GM23338 (cell line): ENCODE measurements at regions not wholly inside any gene's neighbourhood (a gene's known extent, or its start where the extent isn't known, plus 50 kb on each side); places are given as distances from the start of the nearest gene placed in this dataset.

ENCODE experiments used
- ATAC-seq: fragments of 200-7000 bp; cut with Tn5 transposase; 3 replicates; pipeline ENCODE4 v1.9.1; 2020
- DNase-seq: peaks from one replicate; pipeline ENCODE4 v3.0.0-alpha.2; 2015; ENCODE audit warnings: low spot score
- H2AFZ ChIP-seq: fragments of 200-600 bp; sonication (generic); 2 replicates; pipeline ENCODE4 v1.8.0; 2016; ENCODE audit warnings: antibody characterized with exemption, mild to moderate bottlenecking, moderate library complexity
- H3F3A ChIP-seq: fragments of 200-600 bp; sonication (generic); replicated peaks from 2 replicates; pipeline ENCODE4 v1.8.0; 2017; ENCODE audit warnings: antibody characterized with exemption, mixed run types, low read depth
- H3K27ac ChIP-seq: fragments of 200-600 bp; sonication (generic); 2 replicates; pipeline ENCODE4 v1.6.1; 2016; ENCODE audit warnings: low read depth
- H3K27me3 ChIP-seq: fragments of 200-600 bp; sonication (generic); 2 replicates; pipeline ENCODE4 v1.8.0; 2016; ENCODE audit warnings: mild to moderate bottlenecking, mixed run types, moderate library complexity; ENCODE audit not compliant: insufficient read depth
- H3K36me3 ChIP-seq: fragments of 200-600 bp; sonication (generic); 2 replicates; pipeline ENCODE4 v1.8.0; 2016; ENCODE audit warnings: mild to moderate bottlenecking; ENCODE audit not compliant: insufficient read depth
- H3K4me1 ChIP-seq: fragments of 200-600 bp; sonication (generic); 2 replicates; pipeline ENCODE4 v1.8.0; 2016; ENCODE audit warnings: mild to moderate bottlenecking, moderate library complexity; ENCODE audit not compliant: insufficient read depth
- H3K4me2 ChIP-seq: fragments of 200-600 bp; sonication (generic); 2 replicates; pipeline ENCODE4 v1.7.1; 2017; ENCODE audit warnings: mixed run types
- H3K4me3 ChIP-seq: fragments of 200-600 bp; sonication (generic); 2 replicates; pipeline ENCODE4 v1.6.1; 2016; ENCODE audit warnings: mixed run types
- H3K79me2 ChIP-seq: fragments of 200-600 bp; sonication (generic); replicated peaks from 2 replicates; pipeline ENCODE4 v1.8.0; 2017; ENCODE audit warnings: mild to moderate bottlenecking; ENCODE audit not compliant: insufficient read depth
- H3K9me2 ChIP-seq: fragments of 200-600 bp; sonication (generic); 2 replicates; pipeline ENCODE4 v1.8.0; 2017; ENCODE audit not compliant: insufficient read depth
- H4K20me1 ChIP-seq: fragments of 200-600 bp; sonication (generic); replicated peaks from 2 replicates; pipeline ENCODE4 v1.8.0; 2017; ENCODE audit warnings: mild to moderate bottlenecking; ENCODE audit not compliant: insufficient read depth
- H3K27ac Mint-ChIP-seq: 2 replicates; pipeline ENCODE4 v1.8.0; 2020; ENCODE audit warnings: inconsistent platforms, mild to moderate bottlenecking, moderate library complexity, mixed read lengths
- H3K27me3 Mint-ChIP-seq: 3 replicates; pipeline ENCODE4 v1.8.0; 2022; ENCODE audit warnings: low read depth, mild to moderate bottlenecking, moderate library complexity, mixed read lengths, inconsistent platforms; ENCODE audit not compliant: insufficient read depth, poor library complexity
- H3K36me3 Mint-ChIP-seq: 3 replicates; pipeline ENCODE4 v1.8.0; 2021; ENCODE audit warnings: low read depth, mild to moderate bottlenecking, inconsistent platforms, moderate library complexity, mixed read lengths
- H3K4me1 Mint-ChIP-seq: 3 replicates; pipeline ENCODE4 v1.8.0; 2020; ENCODE audit warnings: mild to moderate bottlenecking, inconsistent platforms, mixed read lengths
- H3K4me3 Mint-ChIP-seq: 3 replicates; pipeline ENCODE4 v1.8.0; 2021; ENCODE audit warnings: moderate library complexity, mild to moderate bottlenecking, inconsistent platforms, mixed read lengths
- H3K9me3 Mint-ChIP-seq: 3 replicates; pipeline ENCODE4 v1.8.0; 2020; ENCODE audit warnings: moderate library complexity, mild to moderate bottlenecking, inconsistent platforms, mixed read lengths
- CREB1 ChIP-seq: fragments of 250-450 bp; sonication (Bioruptor Pico); IDR thresholded peaks from 2 replicates; pipeline ENCODE4 v1.5.0; 2020; ENCODE audit warnings: low read depth, mild to moderate bottlenecking, moderate library complexity
- EZH2 ChIP-seq: fragments of 200-600 bp; sonication (generic); IDR thresholded peaks from one replicate; pipeline ENCODE4 v1.8.0; 2017; ENCODE audit warnings: antibody characterized with exemption, mild to moderate bottlenecking, low read depth; ENCODE audit not compliant: unreplicated experiment
- EZH2phosphoT487 ChIP-seq: fragments of 200-600 bp; sonication (generic); IDR thresholded peaks from one replicate; pipeline ENCODE4 v1.8.1; 2018; ENCODE audit warnings: antibody characterized with exemption; ENCODE audit not compliant: unreplicated experiment
- JUNB ChIP-seq: IDR thresholded peaks from one replicate; pipeline ENCODE4 v1.6.1; 2016; ENCODE audit warnings: antibody characterized with exemption; ENCODE audit not compliant: unreplicated experiment
- NANOG ChIP-seq: IDR thresholded peaks from 2 replicates; pipeline ENCODE4 v1.6.1; 2016; ENCODE audit warnings: antibody characterized with exemption, borderline replicate concordance
- POLR2AphosphoS5 ChIP-seq: IDR thresholded peaks from 2 replicates; pipeline ENCODE4 v1.6.1; 2016; ENCODE audit warnings: antibody characterized with exemption, low read depth
- STAT1 ChIP-seq: IDR thresholded peaks from one replicate; pipeline ENCODE4 v1.6.1; 2016; ENCODE audit warnings: antibody characterized with exemption; ENCODE audit not compliant: unreplicated experiment
- ZNF114 ChIP-seq: fragments of 250-450 bp; sonication (Bioruptor Pico); IDR thresholded peaks from 2 replicates; pipeline ENCODE4 v1.5.0; 2020; ENCODE audit warnings: mild to moderate bottlenecking, moderate library complexity
- TF ChIP-seq, protein P1 (sequence below): fragments of 250-450 bp; sonication (Bioruptor Pico); IDR thresholded peaks from 2 replicates; pipeline ENCODE4 v1.5.0; 2020; ENCODE audit warnings: mild to moderate bottlenecking, moderate library complexity

DNA sequence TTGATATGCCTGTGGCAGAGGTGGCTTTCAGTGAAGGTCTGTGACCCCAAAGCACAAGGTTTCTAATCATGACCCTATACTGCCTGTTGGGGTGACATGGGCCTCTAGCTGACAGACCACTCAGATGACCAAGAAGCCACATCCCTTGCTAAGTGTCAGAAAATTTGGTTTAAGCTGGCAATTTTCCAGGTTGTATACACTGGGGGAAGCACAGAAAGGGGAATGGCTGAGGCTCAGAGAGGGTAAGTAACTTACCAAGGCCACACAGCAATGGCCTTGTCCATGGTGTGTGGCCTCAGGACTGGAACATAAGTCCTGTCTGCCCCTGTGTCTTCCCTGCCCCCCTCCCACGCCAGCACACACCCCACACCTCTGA, 66.9 kb upstream of the PRDM11 start:
- Mint-ChIP-seq H3K9me3 (0 out of 3 replicates have a peak, but pooled peaks cover 7% of the 10 kb centered on the region), H3K27ac (no peak overlapping the region), H3K27me3 (peaks cover 6% of the 10 kb centered on the region), H3K36me3 (no peaks in the 10 kb centered on the region), H3K4me3 (no peak overlapping the region), H3K4me1 (peaks cover 37% of the 10 kb centered on the region)
- Histone ChIP-seq H4K20me1 (no peaks in the 10 kb centered on the region), H3K9me2 (0 out of 2 replicates have a peak, but pooled peaks cover 4% of the 10 kb centered on the region), H3K79me2 (no peaks in the 10 kb centered on the region), H3K36me3 (no peaks in the 10 kb centered on the region), H3K27ac (no peak overlapping the region), H3K27me3 (no peaks in the 10 kb centered on the region), H3K4me1 (peaks cover 20% of the 10 kb centered on the region), H2AFZ (no peak overlapping the region), H3F3A (peaks cover 6% of the 10 kb centered on the region), H3K4me3 (no peak overlapping the region), H3K4me2 (no peak overlapping the region)
- no peak for DNase-seq
- no peak for ATAC-seq
- TF ChIP-seq POLR2AphosphoS5 (no peak), NANOG (no peak), JUNB (no peak), STAT1 (no peak), EZH2phosphoT487 (no peak), ZNF114 (no peak), CREB1 (no peak), EZH2 (no peak)
- TF ChIP-seq, protein P1, sequence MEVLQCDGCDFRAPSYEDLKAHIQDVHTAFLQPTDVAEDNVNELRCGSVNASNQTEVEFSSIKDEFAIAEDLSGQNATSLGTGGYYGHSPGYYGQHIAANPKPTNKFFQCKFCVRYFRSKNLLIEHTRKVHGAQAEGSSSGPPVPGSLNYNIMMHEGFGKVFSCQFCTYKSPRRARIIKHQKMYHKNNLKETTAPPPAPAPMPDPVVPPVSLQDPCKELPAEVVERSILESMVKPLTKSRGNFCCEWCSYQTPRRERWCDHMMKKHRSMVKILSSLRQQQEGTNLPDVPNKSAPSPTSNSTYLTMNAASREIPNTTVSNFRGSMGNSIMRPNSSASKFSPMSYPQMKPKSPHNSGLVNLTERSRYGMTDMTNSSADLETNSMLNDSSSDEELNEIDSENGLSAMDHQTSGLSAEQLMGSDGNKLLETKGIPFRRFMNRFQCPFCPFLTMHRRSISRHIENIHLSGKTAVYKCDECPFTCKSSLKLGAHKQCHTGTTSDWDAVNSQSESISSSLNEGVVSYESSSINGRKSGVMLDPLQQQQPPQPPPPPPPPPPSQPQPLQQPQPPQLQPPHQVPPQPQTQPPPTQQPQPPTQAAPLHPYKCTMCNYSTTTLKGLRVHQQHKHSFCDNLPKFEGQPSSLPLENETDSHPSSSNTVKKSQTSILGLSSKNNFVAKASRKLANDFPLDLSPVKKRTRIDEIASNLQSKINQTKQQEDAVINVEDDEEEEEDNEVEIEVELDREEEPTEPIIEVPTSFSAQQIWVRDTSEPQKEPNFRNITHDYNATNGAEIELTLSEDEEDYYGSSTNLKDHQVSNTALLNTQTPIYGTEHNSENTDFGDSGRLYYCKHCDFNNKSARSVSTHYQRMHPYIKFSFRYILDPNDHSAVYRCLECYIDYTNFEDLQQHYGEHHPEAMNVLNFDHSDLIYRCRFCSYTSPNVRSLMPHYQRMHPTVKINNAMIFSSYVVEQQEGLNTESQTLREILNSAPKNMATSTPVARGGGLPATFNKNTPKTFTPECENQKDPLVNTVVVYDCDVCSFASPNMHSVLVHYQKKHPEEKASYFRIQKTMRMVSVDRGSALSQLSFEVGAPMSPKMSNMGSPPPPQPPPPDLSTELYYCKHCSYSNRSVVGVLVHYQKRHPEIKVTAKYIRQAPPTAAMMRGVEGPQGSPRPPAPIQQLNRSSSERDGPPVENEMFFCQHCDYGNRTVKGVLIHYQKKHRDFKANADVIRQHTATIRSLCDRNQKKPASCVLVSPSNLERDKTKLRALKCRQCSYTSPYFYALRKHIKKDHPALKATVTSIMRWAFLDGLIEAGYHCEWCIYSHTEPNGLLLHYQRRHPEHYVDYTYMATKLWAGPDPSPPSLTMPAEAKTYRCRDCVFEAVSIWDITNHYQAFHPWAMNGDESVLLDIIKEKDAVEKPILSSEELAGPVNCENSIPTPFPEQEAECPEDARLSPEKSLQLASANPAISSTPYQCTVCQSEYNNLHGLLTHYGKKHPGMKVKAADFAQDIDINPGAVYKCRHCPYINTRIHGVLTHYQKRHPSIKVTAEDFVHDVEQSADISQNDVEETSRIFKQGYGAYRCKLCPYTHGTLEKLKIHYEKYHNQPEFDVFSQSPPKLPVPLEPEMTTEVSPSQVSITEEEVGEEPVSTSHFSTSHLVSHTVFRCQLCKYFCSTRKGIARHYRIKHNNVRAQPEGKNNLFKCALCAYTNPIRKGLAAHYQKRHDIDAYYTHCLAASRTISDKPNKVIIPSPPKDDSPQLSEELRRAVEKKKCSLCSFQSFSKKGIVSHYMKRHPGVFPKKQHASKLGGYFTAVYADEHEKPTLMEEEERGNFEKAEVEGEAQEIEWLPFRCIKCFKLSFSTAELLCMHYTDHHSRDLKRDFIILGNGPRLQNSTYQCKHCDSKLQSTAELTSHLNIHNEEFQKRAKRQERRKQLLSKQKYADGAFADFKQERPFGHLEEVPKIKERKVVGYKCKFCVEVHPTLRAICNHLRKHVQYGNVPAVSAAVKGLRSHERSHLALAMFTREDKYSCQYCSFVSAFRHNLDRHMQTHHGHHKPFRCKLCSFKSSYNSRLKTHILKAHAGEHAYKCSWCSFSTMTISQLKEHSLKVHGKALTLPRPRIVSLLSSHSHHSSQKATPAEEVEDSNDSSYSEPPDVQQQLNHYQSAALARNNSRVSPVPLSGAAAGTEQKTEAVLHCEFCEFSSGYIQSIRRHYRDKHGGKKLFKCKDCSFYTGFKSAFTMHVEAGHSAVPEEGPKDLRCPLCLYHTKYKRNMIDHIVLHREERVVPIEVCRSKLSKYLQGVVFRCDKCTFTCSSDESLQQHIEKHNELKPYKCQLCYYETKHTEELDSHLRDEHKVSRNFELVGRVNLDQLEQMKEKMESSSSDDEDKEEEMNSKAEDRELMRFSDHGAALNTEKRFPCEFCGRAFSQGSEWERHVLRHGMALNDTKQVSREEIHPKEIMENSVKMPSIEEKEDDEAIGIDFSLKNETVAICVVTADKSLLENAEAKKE (CRISPR knock-in tag): no peak
